SK-N-SH (cell line): ENCODE measurements at regions not wholly inside any gene's neighbourhood (a gene's known extent, or its start where the extent isn't known, plus 50 kb on each side); places are given as distances from the start of the nearest gene placed in this dataset.

ENCODE experiments used
- CTCF ChIA-PET: fragments of 300-600, 350-600 bp; formaldehyde crosslinking; extraction: SDS; loops from one replicate; lab custom pipeline; 2021; lab: Yijun Ruan, JAX
- POLR2A ChIA-PET: fragments of 350-600 bp; sonication (Branson Sonifier 250); formaldehyde crosslinking; extraction: SDS; loops from one replicate; lab custom pipeline; 2020; ENCODE audit warnings: antibody characterized with exemption, inconsistent platforms; lab: Yijun Ruan, JAX
- DNase-seq: peaks from one replicate; pipeline ENCODE4 v3.0.0; 2012
- H2AFZ ChIP-seq: fragments of 200-600 bp; sonication (generic); 2 replicates; pipeline ENCODE4 v1.8.1; 2016; ENCODE audit warnings: antibody characterized with exemption, mild to moderate bottlenecking, low read depth
- H3F3A ChIP-seq: fragments of 200-600 bp; sonication (generic); replicated peaks from 2 replicates; pipeline ENCODE3; 2016; ENCODE audit warnings: antibody characterized with exemption, mild to moderate bottlenecking; ENCODE audit not compliant: insufficient read depth
- H3K27ac ChIP-seq, 2 experiments: fragments of 200-500 bp in 1 of 2; fragments of 200-600 bp in 1 of 2; sonication (Bioruptor generic) in 1 of 2; sonication (generic), shearing (Covaris generic) in 1 of 2; 2 replicates each; pipeline versions ENCODE4 v1.5.1 to v1.6.1; 2014 to 2016; ENCODE audit warnings: low read depth in 2 of 2, inconsistent platforms in 1 of 2, low read length in 1 of 2, mild to moderate bottlenecking in 1 of 2, mixed read lengths in 1 of 2
- H3K27me3 ChIP-seq: fragments of 200-600 bp; sonication (generic), shearing (Covaris generic); 2 replicates; pipeline ENCODE4 v1.6.1; 2016; ENCODE audit warnings: mixed run types; ENCODE audit not compliant: insufficient read depth
- H3K36me3 ChIP-seq, 2 experiments: fragments of 200-500 bp in 1 of 2; fragments of 200-600 bp in 1 of 2; sonication (Bioruptor generic) in 1 of 2; sonication (generic) in 1 of 2; replicated peaks in 1 of 2; 2 replicates each; pipeline versions ENCODE3 to v1.5.1; 2014 to 2016; ENCODE audit warnings: low read length in 1 of 2, mild to moderate bottlenecking in 1 of 2; ENCODE audit not compliant: insufficient read depth in 2 of 2, control insufficient read depth in 1 of 2
- H3K4me1 ChIP-seq, 2 experiments: fragments of 200-500 bp in 1 of 2; fragments of 200-600 bp in 1 of 2; sonication (Bioruptor generic) in 1 of 2; sonication (generic), shearing (Covaris generic) in 1 of 2; 2 replicates each; pipeline versions ENCODE4 v1.5.1 to v1.6.1; 2014 to 2016; ENCODE audit warnings: low read depth in 1 of 2, low read length in 1 of 2, mixed run types in 1 of 2; ENCODE audit not compliant: insufficient read depth in 2 of 2, control insufficient read depth in 1 of 2
- H3K4me2 ChIP-seq: fragments of 200-600 bp; sonication (generic), shearing (Covaris generic); 2 replicates; pipeline ENCODE4 v1.6.1; 2017; ENCODE audit warnings: mixed run types
- H3K4me3 ChIP-seq, 2 experiments: fragments of 200-500 bp in 1 of 2; fragments of 200-600 bp in 1 of 2; sonication (Bioruptor generic) in 1 of 2; sonication (generic), shearing (Covaris generic) in 1 of 2; 2 replicates each; pipeline versions ENCODE4 v1.5.1 to v1.8.1; 2014 to 2016; ENCODE audit warnings: low read depth in 2 of 2, inconsistent platforms in 1 of 2, low read length in 1 of 2, mild to moderate bottlenecking in 1 of 2, mixed read lengths in 1 of 2, moderate library complexity in 1 of 2
- H3K79me2 ChIP-seq: fragments of 200-600 bp; sonication (generic); 2 replicates; pipeline ENCODE4 v1.8.1; 2017; ENCODE audit warnings: mild to moderate bottlenecking; ENCODE audit not compliant: insufficient read depth
- H3K9ac ChIP-seq: fragments of 200-600 bp; sonication (generic); 2 replicates; pipeline ENCODE4 v1.6.1; 2017; ENCODE audit warnings: mixed run types
- H3K9me2 ChIP-seq: fragments of 200-600 bp; sonication (generic); 2 replicates; pipeline ENCODE4 v1.6.1; 2017; ENCODE audit warnings: mixed run types
- H3K9me3 ChIP-seq: fragments of 200-600 bp; sonication (generic); 2 replicates; pipeline ENCODE4 v1.6.1; 2017; ENCODE audit warnings: mixed run types, mild to moderate bottlenecking, moderate library complexity
- H4K20me1 ChIP-seq: fragments of 200-600 bp; sonication (generic); 2 replicates; pipeline ENCODE4 v1.6.1; 2017; ENCODE audit warnings: mild to moderate bottlenecking, mixed run types; ENCODE audit not compliant: insufficient read depth
- ELF1 ChIP-seq: IDR thresholded peaks from 2 replicates; pipeline ENCODE4 v1.4.0; 2012
- FOXJ3 ChIP-seq: sonication (generic); formaldehyde crosslinking; IDR thresholded peaks from 2 replicates; pipeline ENCODE4 v1.5.1; 2020; ENCODE audit warnings: mild to moderate bottlenecking, missing genetic modification reagents
- FOXM1 ChIP-seq: IDR thresholded peaks from 2 replicates; pipeline ENCODE4 v1.4.0; 2012; ENCODE audit warnings: low read depth, mild to moderate bottlenecking
- GABPA ChIP-seq: IDR thresholded peaks from 2 replicates; pipeline ENCODE4 v1.4.0; 2012; ENCODE audit warnings: low read depth, mild to moderate bottlenecking
- GATA2 ChIP-seq: sonication (generic); formaldehyde crosslinking; IDR thresholded peaks from 2 replicates; pipeline ENCODE4 v1.5.0; 2020; ENCODE audit warnings: mild to moderate bottlenecking, missing genetic modification reagents
- JUND ChIP-seq: IDR thresholded peaks from 2 replicates; pipeline ENCODE4 v1.4.0; 2012
- MAX ChIP-seq: IDR thresholded peaks from 2 replicates; pipeline ENCODE4 v1.4.0; 2012; ENCODE audit warnings: low read depth
- NRF1 ChIP-seq: IDR thresholded peaks from 2 replicates; pipeline ENCODE4 v1.6.1; 2012; ENCODE audit warnings: low read depth, mild to moderate bottlenecking, low read length
- PBX3 ChIP-seq: IDR thresholded peaks from 2 replicates; pipeline ENCODE4; 2012
- POLR2AphosphoS5 ChIP-seq: IDR thresholded peaks from 2 replicates; pipeline ENCODE4 v1.6.1; 2012; ENCODE audit warnings: low read depth, low read length
- RCOR1 ChIP-seq: fragments of 150-350 bp; IDR thresholded peaks from 2 replicates; pipeline ENCODE4 v1.6.1; 2017; ENCODE audit warnings: antibody characterized with exemption, low read length
- RFX5 ChIP-seq: IDR thresholded peaks from 2 replicates; pipeline ENCODE4 v1.6.1; 2012; ENCODE audit warnings: mild to moderate bottlenecking, improper control_type of control experiment, low read length
- SIN3A ChIP-seq: IDR thresholded peaks from 2 replicates; pipeline ENCODE4 v1.6.1; 2012; ENCODE audit warnings: low read depth, mild to moderate bottlenecking, low read length, moderate library complexity, borderline replicate concordance
- SMC3 ChIP-seq: IDR thresholded peaks from 2 replicates; pipeline ENCODE4 v1.6.1; 2012; ENCODE audit warnings: low read depth, low read length, improper control_type of control experiment
- TEAD4 ChIP-seq: IDR thresholded peaks from 2 replicates; pipeline ENCODE4 v1.4.0; 2012; ENCODE audit warnings: mild to moderate bottlenecking, borderline replicate concordance; ENCODE audit not compliant: insufficient read depth
- YY1 ChIP-seq: IDR thresholded peaks from 2 replicates; pipeline ENCODE4 v1.4.0; 2012; ENCODE audit warnings: low read depth, mild to moderate bottlenecking
- ZBTB33 ChIP-seq: IDR thresholded peaks from 2 replicates; pipeline ENCODE4 v1.4.0; 2012; ENCODE audit warnings: low read depth, borderline replicate concordance
- WGBS: methylation state at CpG from one replicate; pipeline ENCODE4 v1.1.6; 2017; ENCODE audit warnings: low lambda C conversion rate; 5-methylcytosine and 5-hydroxymethylcytosine counted together
- TF ChIP-seq, protein P1 (sequence below): IDR thresholded peaks from 2 replicates; pipeline ENCODE4 v1.4.0; 2012; ENCODE audit warnings: low read depth, borderline replicate concordance
- TF ChIP-seq, protein P2 (sequence below): fragments of 150-350 bp; IDR thresholded peaks from 2 replicates; pipeline ENCODE4 v1.6.1; 2017; ENCODE audit warnings: antibody characterized with exemption, low read length, low read depth, borderline replicate concordance

GRCh38 chr13:34640993-34641330 lies 301.1 kb upstream of the NBEA start:
- no peaks in the 10 kb centered on the region for H4K20me1 ChIP-seq
- H3F3A ChIP-seq = no peaks in the 10 kb centered on the region
- no peak overlapping the region for H2AFZ ChIP-seq
- CTCF ChIA-PET = interaction anchor here (0.6 kb wide), 1 partner anchor 624 kb away, joined by 3 read pairs; no protein-coding TSS in a partner anchor
- no peak for DNase-seq
- TF ChIP-seq SMC3 (no peak), ELF1 (no peak), RFX5 (no peak), TEAD4 (no peak), POLR2AphosphoS5 (no peak), RCOR1 (no peak), GATA2 (CRISPR knock-in tag) (no peak), FOXJ3 (CRISPR knock-in tag) (no peak), PBX3 (no peak), YY1 (no peak), ZBTB33 (no peak), JUND (no peak), SIN3A (no peak), MAX (no peak), GABPA (no peak), NRF1 (no peak), FOXM1 (no peak)
- TF ChIP-seq, protein P1, sequence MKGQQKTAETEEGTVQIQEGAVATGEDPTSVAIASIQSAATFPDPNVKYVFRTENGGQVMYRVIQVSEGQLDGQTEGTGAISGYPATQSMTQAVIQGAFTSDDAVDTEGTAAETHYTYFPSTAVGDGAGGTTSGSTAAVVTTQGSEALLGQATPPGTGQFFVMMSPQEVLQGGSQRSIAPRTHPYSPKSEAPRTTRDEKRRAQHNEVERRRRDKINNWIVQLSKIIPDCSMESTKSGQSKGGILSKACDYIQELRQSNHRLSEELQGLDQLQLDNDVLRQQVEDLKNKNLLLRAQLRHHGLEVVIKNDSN = no peak
- TF ChIP-seq, protein P2, sequence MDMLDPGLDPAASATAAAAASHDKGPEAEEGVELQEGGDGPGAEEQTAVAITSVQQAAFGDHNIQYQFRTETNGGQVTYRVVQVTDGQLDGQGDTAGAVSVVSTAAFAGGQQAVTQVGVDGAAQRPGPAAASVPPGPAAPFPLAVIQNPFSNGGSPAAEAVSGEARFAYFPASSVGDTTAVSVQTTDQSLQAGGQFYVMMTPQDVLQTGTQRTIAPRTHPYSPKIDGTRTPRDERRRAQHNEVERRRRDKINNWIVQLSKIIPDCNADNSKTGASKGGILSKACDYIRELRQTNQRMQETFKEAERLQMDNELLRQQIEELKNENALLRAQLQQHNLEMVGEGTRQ = no peak
- TF ChIP-seq, all 33 proteins: peak for 0
- H3K36me3 ChIP-seq = no peaks in the 10 kb centered on the region
- H3K27me3 ChIP-seq = no peaks in the 10 kb centered on the region
- H3K9me2 ChIP-seq = no peaks in the 10 kb centered on the region
- 75% methylated on average over 4 of the region's 4 CpGs for WGBS
- no peaks in the 10 kb centered on the region for H3K9me3 ChIP-seq
- no peak overlapping the region for H3K4me3 ChIP-seq
- no peak overlapping the region for H3K9ac ChIP-seq
- no peaks in the 10 kb centered on the region for H3K79me2 ChIP-seq
- no peak overlapping the region for H3K27ac ChIP-seq
- H3K4me2 ChIP-seq = no peak overlapping the region
- POLR2A ChIA-PET = no interaction called here
- peaks cover 0 to 7% of the 10 kb centered on the region in 2 experiments; a peak in 1 of 4 replicates for H3K4me1 ChIP-seq
